GM19240 (cell line): ENCODE measurements at regions not wholly inside any gene's neighbourhood (a gene's known extent, or its start where the extent isn't known, plus 50 kb on each side); places are given as distances from the start of the nearest gene placed in this dataset.
"Not testable (repeated sequence)": the region's sequence is repeated elsewhere in the genome, so short reads cannot be mapped to it uniquely, and the experiment has no call there.

Source experiments
- DNase-seq: peaks from one replicate; pipeline ENCODE4 v3.0.0; 2011; ENCODE audit warnings: low spot score; ENCODE audit not compliant: insufficient read length

- no peak for DNase-seq
Observed at GRCh38 chrX:15116900-15117299, 153.0 kb downstream of the ASB9 start.

DNA sequence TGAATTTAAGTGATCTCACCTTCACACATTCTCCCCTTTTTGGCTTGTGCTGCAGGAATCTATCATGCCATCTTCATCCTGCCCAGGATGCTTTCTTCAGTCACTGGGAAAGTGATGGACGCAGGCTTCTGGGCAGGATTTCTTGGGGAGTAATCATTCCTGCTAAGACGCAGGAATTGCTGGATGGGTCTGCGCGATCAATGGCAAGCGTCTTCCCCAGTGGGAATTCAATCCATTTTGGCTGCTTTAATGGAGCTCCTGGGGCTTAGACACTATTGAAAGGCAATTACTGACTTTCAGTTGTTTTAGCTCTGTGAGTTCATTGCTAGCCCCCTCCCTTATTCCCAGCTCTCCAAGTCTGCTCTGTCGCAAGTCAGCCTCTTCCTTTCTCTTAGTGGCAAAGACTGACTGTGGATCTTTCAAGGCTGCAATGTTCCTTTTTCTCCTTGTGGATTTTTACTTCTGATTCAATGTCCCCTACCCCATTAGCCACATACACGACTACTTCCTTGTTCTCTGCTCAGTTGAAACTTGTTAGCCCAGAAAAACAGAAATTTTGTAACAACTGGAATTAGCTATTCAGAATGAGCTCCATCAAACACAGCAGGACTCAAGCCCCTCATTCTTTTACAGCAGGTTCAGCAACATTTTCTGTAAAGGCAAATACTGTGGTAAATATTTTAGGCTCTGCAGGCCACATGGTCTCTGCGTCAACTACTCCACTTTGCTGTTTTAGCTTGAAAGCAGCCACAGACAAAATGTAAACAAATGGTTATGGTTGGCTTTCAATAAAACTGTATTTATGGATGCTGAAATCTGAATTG, 154.9 kb downstream of the ASB9 start:
- DNase-seq, result no peak

DNA sequence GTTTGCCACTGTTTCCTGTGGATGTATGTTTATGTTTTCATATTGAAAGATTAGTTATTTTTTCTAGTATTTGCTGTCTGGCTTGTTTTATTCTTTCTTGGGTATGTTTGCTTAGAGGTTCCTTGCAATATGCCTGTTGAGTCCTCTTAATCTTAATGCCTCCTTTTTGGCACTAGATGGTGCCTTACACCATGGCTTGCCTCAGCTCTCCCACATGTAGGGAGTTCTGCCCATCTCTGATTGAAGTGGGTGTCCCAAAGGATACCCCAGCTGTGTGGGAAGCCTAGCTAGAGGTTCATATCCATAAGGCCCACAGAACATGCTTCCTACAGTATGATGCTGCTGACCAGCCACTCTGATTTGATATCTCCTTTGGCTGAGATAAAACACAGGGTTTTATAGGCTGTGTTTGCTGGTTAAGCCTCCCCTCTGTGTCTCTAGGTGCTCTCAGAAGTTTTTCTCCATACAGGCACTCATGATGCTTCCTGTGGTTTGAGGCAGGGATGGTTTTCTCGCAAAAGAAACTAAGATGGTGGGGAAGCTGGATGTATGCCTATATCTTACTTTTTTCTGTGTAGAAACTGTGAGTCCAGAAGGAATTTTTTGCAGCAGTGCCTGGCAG, 162.4 kb downstream of the ASB9 start:
- no peak for DNase-seq

DNA sequence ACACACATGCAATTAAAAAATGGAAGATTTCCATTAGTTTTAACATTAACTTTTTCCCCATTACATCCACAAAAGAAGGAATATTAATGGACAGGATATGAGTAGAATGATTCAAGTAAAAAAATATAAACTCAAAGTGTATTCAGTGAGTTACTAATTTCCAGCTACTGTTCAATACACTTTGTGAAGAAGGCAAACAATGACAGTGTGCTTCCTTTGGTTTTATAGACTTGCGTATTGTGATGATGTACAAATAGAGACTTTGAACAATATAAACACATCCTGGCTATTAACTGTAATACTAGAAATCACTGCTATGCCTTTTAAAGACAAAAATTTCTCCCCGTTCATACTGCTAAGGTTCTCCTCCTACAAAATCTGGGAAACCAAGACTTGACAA, 171.4 kb downstream of the ASB9 start:
- no peak for DNase-seq

- no peak for DNase-seq
Observed at GRCh38 chrX:15087747-15088146, 182.1 kb downstream of the ASB9 start.

DNA sequence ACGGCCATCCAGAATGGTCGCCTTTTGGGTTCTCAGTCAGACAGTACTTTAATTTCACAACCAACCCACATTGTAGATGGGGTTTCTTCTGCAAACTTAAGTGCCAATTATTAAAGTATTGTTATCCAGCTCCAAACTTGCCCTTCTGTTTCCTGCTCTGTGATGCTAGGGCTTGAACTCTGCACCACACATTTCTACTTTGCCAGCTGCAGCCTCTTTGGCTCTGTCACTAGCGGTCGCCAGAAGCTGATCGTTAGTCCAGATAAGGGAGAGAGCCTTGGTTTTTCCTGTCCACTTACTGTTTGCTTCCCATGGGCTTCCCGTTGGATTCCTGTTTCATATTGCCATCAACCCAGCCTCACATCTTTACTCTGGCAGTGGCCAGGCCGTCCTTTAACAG, 196.6 kb downstream of the ASB9 start:
- DNase-seq, result no peak

DNA sequence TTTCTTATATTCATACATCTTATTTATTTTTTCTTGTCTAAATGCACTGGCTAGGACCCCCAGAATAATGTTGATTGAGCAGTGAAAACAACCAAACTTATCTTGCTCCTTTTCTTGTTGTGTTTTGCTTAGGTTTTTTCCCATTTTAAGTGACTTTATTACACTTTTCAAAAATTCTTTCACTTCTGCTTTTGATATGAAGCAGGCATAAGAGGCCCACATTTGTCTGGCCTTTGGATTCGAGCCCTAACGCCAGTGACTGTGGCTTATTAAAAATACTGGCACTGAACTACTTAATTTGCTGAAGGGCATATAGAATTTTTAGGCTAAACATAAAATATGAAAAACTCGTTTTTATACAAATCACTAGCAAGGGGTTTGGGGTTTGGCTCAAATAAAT, 197.0 kb downstream of the ASB9 start:
- no peak for DNase-seq

GRCh38 chrX:15072259-15072658, 197.6 kb downstream of the ASB9 start:
- DNase-seq, result no peak

DNA sequence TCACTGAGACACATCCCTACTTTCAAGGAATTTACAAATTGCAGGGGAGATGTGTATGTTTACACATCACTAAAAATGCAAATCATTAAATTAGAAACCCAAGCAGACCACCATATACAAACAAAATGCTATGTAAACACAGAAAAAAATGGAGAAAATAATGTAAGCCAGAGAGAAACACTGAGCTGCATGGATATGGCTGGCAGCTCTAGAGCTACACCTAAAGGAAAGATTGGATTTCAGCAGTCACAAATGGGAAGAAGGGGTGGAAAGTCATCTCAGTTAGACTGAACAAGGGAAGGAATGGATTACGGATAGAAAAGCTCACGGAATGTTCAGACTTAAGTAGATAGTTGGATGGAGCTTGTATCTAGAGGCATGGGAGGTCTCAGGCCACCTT, 186.3 kb downstream of the MOSPD2 start:
- DNase-seq, result no peak

GRCh38 chrX:15056044-15056443, 182.8 kb downstream of the MOSPD2 start:
- DNase-seq, result no peak

- no peak for DNase-seq
Observed at GRCh38 chrX:15055146-15055930, 182.1 kb downstream of the MOSPD2 start.

DNA sequence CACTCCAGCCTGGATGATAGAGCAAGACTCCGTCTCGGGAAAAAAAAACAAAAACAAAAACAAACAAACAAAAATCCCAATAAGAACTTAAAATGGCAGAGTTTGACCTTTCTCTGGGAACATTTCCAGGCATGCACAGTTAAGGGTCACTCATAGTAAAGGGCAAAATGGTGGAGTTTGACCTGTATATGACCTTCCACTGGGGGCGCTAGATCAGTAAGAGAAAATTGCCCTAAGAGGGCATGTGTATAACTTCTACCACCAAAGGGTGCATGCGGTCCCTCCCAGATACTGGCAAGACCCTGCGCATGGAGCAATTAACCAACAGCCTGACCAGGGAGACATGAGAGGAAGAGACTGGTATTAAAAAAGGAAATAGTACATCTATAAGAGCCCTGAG, 177.2 kb downstream of the MOSPD2 start:
- DNase-seq, result no peak

DNA sequence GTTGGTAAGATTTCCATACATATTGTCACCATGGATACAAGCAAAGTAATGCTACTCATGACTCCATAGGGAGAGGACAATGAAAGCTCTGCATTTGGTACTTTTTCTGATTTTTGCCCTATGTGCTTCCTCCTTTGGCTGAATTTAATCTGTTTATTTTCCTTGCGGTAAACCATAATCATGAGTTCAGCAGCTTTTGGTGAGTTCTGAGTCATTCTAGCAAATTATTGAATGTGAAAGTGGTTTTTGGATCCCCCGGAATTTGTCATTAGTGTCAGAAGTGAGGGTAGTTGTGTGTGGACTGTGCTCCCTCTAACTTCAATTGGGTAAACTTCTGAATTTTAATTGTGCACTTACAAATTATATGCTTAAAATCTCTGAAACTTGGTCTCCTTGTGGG, 170.3 kb downstream of the MOSPD2 start:
- no peak for DNase-seq

DNA sequence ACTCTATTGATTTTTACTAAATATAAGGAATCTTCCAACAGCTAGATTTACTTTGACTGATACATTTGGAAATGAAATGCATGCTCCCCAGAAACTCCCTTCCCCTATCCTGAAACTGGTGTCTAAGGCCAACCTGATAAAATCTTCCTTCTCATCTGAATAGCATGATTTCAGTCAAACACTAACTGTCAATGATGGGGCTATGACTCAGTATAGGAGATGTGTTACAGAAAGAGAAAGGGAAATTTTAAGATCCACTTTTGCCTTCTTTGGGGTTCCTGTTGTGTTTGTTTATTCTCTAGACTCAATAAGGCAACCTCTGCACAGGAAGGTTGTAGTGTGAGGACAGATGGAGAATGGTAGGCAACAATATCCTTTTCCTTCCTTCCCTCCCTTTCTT, 160.7 kb downstream of the MOSPD2 start:
- no peak for DNase-seq

DNA sequence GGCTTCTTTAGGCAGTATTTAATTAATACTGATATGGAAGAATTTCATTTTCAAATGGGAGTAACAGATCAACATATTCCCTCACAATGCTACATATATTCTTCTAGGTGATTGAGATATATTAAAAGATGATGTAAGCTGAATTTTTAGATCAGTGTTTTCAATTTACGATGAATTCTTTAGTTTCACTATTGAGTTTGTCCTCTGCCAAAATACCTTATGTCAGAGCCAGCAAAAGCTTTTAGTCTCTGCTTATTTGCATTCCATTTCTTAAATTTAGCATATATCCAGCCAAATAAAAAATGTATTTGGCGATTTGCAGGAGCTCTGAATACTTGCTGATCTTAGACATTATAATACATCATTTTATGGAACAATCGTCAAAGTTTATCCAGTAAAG, 144.3 kb downstream of the MOSPD2 start:
- DNase-seq, result no peak

DNA sequence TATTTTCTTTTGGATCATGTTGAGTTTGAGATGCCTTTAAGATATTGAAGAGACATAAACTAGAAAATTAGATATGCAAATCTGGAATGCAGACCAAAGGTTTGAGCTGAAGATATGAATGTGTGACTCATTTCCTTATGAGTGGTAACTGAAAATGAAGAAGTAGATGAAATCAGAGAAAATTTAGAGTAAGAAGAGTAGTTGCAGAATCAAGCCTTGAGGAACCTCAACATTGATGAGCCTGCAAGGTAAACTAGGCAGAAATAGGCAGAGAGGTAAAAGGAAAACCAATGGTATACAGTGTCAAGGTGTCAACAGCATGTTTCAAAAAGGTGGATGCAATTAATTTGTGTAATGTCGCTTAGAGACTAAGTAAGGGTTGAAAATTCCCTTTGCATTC, 142.8 kb downstream of the MOSPD2 start:
- DNase-seq, result no peak

DNA sequence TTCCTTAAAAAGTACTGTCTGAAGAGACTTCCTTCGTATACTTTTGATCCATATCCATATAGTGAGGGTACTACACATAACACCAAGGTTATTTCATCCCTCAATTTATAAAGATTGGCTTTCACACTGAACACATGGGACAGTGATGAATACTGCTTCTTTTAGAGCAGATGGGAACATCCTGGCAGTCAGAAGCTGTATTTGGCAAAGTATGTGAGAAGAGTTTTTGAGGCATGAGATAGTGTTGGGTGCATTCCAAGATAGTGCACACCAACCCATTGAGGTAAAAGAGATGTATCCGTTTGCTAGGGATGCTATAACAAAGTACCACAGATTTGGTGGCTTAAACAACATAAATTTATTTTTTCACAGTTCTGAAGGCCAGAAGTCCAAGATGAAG, 141.1 kb downstream of the MOSPD2 start:
- DNase-seq, result no peak

- no peak for DNase-seq
Observed at GRCh38 chrX:15013461-15013860, 140.2 kb downstream of the MOSPD2 start.

DNA sequence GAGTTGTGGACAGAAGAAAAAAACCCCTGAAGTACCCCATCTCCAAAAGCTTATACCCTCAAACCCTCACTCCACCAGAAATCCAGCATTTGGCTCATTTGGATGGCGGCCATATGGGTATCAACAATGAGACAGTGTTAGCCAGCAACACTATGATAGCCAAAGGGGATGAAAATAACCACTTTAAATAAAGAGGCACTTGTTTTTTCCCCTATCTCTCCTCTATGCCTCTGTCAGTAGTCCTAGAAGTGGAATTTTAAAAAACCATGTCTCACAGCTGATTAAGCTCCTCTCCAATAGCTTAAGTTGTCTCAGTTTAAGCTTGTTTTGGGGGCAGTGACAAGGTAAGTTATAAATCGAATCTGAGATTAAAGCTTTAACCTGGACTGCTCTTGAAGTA, 124.0 kb downstream of the MOSPD2 start:
- DNase-seq, result no peak

DNA sequence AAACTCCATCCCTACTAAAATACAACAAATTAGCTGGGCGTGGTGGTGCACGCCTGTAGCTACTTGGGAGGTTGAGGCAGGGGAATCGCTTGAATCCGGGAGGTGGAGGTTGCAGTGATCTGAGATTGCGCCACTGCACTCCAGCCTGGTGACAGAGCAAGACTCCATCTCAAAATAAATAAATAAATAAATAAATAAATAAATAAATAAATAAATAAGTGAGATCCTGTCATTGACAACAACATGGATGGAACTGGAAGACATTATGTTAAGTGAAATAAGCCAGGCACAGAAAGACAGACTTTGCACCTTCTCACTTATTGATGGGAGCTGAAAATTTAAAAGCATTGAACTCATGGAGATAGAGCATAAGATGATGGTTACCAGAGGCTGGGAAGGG, 111.2 kb downstream of the MOSPD2 start:
- not testable (repeated sequence) for DNase-seq
